ENCODE measurements at regions not wholly inside any gene's neighbourhood (a gene's known extent, or its start where the extent isn't known, plus 50 kb on each side); places are given as distances from the start of the nearest gene placed in this dataset.

DNA sequence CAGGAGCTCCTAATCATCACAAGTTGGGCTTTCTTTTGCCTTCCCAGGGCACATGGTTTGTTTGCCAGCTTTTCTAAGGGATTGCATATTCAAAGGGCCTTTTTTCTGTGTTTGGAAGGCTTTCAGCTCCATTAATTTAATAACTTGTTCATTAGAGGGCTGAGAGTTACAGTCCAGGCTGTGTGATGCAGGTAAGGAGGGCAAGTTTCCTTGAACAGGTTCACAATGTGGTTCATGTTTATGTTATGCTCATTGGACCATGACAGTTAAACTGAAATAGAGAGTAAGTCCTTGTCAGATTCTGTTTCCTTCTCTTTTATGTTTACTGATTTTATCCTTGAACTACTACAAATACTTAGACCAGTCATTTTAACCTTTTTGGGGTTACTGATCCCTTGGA is 174.4 kb downstream of the MARCHF11 start:
- no peaks in the 10 kb centered on the region for H3K4me1 ChIP-seq (ENCODE audit: insufficient read depth)
- no peaks in the 10 kb centered on the region for H3K79me2 ChIP-seq
- no peak for TF ChIP-seq EZH2phosphoT487 (IDR thresholded peaks at IDR 0.05; ENCODE audit: low read depth, severe bottlenecking, unreplicated experiment)
- TF ChIP-seq EZH2 (IDR thresholded peaks at IDR 0.05; ENCODE audit: borderline replicate concordance) = no peak
- TF ChIP-seq, protein P1, sequence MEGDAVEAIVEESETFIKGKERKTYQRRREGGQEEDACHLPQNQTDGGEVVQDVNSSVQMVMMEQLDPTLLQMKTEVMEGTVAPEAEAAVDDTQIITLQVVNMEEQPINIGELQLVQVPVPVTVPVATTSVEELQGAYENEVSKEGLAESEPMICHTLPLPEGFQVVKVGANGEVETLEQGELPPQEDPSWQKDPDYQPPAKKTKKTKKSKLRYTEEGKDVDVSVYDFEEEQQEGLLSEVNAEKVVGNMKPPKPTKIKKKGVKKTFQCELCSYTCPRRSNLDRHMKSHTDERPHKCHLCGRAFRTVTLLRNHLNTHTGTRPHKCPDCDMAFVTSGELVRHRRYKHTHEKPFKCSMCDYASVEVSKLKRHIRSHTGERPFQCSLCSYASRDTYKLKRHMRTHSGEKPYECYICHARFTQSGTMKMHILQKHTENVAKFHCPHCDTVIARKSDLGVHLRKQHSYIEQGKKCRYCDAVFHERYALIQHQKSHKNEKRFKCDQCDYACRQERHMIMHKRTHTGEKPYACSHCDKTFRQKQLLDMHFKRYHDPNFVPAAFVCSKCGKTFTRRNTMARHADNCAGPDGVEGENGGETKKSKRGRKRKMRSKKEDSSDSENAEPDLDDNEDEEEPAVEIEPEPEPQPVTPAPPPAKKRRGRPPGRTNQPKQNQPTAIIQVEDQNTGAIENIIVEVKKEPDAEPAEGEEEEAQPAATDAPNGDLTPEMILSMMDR (IDR thresholded peaks at IDR 0.05; ENCODE audit: poor library complexity) = no peak
- H3K9me3 ChIP-seq (ENCODE audit: low read depth) = no peaks in the 10 kb centered on the region
- no peak overlapping the region for H2AFZ ChIP-seq
- no peaks in the 10 kb centered on the region for H3K9me2 ChIP-seq (replicated peaks; ENCODE audit: insufficient read depth)
- H3K4me2 ChIP-seq = no peak overlapping the region
- no peak for DNase-seq (ENCODE audit: low spot score)
- no peaks in the 10 kb centered on the region for H3K27me3 ChIP-seq
- H4K20me1 ChIP-seq (ENCODE audit: insufficient read depth, poor library complexity, severe bottlenecking) = no peaks in the 10 kb centered on the region
- no peak overlapping the region for H3K4me3 ChIP-seq
- no peaks in the 10 kb centered on the region for H3K36me3 ChIP-seq (replicated peaks; ENCODE audit: insufficient read depth, low read depth)
- no peak overlapping the region for H3K27ac ChIP-seq

DNA sequence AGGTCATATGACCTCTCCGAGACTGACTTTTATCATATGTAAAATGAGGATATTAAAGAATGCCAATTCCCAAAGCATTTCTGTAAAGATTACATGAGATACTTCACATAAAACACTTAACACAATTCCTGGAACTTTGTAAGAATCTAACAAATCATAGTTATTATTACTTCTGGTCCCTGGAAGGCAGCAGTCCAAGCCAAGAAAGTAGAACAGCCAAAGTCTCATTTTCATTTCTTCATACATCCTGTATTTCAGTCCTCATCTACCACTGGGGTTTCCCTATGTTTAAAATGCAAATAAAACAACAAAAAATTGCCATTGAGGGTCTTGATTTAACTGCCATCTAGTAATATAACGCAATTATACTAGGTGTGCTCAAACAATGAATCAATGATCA is 179.5 kb downstream of the MARCHF11 start:
- no peaks in the 10 kb centered on the region for H3K27me3 ChIP-seq
- no peak overlapping the region for H2AFZ ChIP-seq
- no peaks in the 10 kb centered on the region for H3K9me2 ChIP-seq (replicated peaks; ENCODE audit: insufficient read depth)
- H3K4me3 ChIP-seq = no peak overlapping the region
- no peak overlapping the region for H3K27ac ChIP-seq
- WGBS (ENCODE audit: low lambda C conversion rate, missing lambda C conversion rate) = 94% methylated on average over 2 of the region's 2 CpGs
- H3K36me3 ChIP-seq (replicated peaks; ENCODE audit: insufficient read depth, low read depth) = no peaks in the 10 kb centered on the region
- no peaks in the 10 kb centered on the region for H3K79me2 ChIP-seq
- no peak for DNase-seq (ENCODE audit: low spot score)
- TF ChIP-seq EZH2 (IDR thresholded peaks at IDR 0.05; ENCODE audit: borderline replicate concordance) (no peak), EZH2phosphoT487 (IDR thresholded peaks at IDR 0.05; ENCODE audit: low read depth, severe bottlenecking, unreplicated experiment) (no peak)
- TF ChIP-seq, protein P1 (IDR thresholded peaks at IDR 0.05; ENCODE audit: poor library complexity) = no peak
- H3K4me2 ChIP-seq = no peak overlapping the region
- no peaks in the 10 kb centered on the region for H3K4me1 ChIP-seq (ENCODE audit: insufficient read depth)
- no peaks in the 10 kb centered on the region for H4K20me1 ChIP-seq (ENCODE audit: insufficient read depth, poor library complexity, severe bottlenecking)
- H3K9me3 ChIP-seq (ENCODE audit: low read depth) = no peaks in the 10 kb centered on the region

- H3K4me1 ChIP-seq (ENCODE audit: insufficient read depth) = no peaks in the 10 kb centered on the region
- no peaks in the 10 kb centered on the region for H3K9me2 ChIP-seq (replicated peaks; ENCODE audit: insufficient read depth)
- no peak overlapping the region for H3K4me3 ChIP-seq
- no peaks in the 10 kb centered on the region for H3K27me3 ChIP-seq
- no peak for TF ChIP-seq EZH2phosphoT487 (IDR thresholded peaks at IDR 0.05; ENCODE audit: low read depth, severe bottlenecking, unreplicated experiment)
- TF ChIP-seq, protein P1 (IDR thresholded peaks at IDR 0.05; ENCODE audit: poor library complexity) = peak; percentile 59
- TF ChIP-seq EZH2 (IDR thresholded peaks at IDR 0.05; ENCODE audit: borderline replicate concordance) = no peak
- H4K20me1 ChIP-seq (ENCODE audit: insufficient read depth, poor library complexity, severe bottlenecking) = no peaks in the 10 kb centered on the region
- 53% methylated on average over 2 of the region's 2 CpGs for WGBS (ENCODE audit: low lambda C conversion rate, missing lambda C conversion rate)
- H3K36me3 ChIP-seq (replicated peaks; ENCODE audit: insufficient read depth, low read depth) = no peaks in the 10 kb centered on the region
- peaks cover 10% of the 10 kb centered on the region for H3K9me3 ChIP-seq (ENCODE audit: low read depth)
- no peak overlapping the region for H2AFZ ChIP-seq
- no peak overlapping the region for H3K4me2 ChIP-seq
- no peak overlapping the region for H3K27ac ChIP-seq
- DNase-seq (ENCODE audit: low spot score) = peak; percentile 28
- H3K79me2 ChIP-seq = no peaks in the 10 kb centered on the region
These were observed 184.1 kb downstream of the MARCHF11 start for GRCh38 chr5:15995341-15996052.

Measured in hepatocyte (in vitro differentiated cells).